ENCODE measurements at regions not wholly inside any gene's neighbourhood (a gene's known extent, or its start where the extent isn't known, plus 50 kb on each side); places are given as distances from the start of the nearest gene placed in this dataset.

DNA sequence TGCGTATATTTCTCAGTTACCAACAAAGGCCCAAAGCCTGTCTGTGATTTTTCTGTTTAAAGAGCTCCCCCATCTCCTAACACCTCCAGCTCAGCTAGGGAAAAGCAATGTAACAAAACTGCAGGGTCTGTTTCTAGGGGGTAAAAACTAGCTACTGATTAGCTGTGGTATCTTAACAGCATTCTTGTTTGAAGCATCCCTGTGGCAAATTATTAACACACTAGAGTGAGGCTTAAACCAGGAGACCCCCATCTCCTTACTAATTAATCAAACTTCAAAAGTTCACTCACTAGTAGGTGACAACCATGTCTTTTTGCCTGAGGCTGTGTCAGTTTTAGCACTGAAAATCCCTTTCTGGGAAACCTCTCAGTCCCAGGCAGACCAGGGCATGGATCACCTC lies 186.2 kb upstream of the PARD3B start:
- Mint-ChIP-seq H3K4me1 (ENCODE audit: unreplicated experiment) (peaks cover 6% of the 10 kb centered on the region), H3K4me3 (ENCODE audit: unreplicated experiment) (no peak overlapping the region), H3K27ac (ENCODE audit: unreplicated experiment) (no peak overlapping the region), H3K36me3 (ENCODE audit: low read depth, unreplicated experiment) (no peaks in the 10 kb centered on the region), H3K9me3 (ENCODE audit: unreplicated experiment) (no peaks in the 10 kb centered on the region), H3K27me3 (ENCODE audit: unreplicated experiment) (no peaks in the 10 kb centered on the region)
- DNase-seq (ENCODE audit: low spot score): no peak
- TF ChIP-seq, protein P1, sequence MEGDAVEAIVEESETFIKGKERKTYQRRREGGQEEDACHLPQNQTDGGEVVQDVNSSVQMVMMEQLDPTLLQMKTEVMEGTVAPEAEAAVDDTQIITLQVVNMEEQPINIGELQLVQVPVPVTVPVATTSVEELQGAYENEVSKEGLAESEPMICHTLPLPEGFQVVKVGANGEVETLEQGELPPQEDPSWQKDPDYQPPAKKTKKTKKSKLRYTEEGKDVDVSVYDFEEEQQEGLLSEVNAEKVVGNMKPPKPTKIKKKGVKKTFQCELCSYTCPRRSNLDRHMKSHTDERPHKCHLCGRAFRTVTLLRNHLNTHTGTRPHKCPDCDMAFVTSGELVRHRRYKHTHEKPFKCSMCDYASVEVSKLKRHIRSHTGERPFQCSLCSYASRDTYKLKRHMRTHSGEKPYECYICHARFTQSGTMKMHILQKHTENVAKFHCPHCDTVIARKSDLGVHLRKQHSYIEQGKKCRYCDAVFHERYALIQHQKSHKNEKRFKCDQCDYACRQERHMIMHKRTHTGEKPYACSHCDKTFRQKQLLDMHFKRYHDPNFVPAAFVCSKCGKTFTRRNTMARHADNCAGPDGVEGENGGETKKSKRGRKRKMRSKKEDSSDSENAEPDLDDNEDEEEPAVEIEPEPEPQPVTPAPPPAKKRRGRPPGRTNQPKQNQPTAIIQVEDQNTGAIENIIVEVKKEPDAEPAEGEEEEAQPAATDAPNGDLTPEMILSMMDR (IDR thresholded peaks at IDR 0.05; ENCODE audit: unreplicated experiment): no peak

DNA sequence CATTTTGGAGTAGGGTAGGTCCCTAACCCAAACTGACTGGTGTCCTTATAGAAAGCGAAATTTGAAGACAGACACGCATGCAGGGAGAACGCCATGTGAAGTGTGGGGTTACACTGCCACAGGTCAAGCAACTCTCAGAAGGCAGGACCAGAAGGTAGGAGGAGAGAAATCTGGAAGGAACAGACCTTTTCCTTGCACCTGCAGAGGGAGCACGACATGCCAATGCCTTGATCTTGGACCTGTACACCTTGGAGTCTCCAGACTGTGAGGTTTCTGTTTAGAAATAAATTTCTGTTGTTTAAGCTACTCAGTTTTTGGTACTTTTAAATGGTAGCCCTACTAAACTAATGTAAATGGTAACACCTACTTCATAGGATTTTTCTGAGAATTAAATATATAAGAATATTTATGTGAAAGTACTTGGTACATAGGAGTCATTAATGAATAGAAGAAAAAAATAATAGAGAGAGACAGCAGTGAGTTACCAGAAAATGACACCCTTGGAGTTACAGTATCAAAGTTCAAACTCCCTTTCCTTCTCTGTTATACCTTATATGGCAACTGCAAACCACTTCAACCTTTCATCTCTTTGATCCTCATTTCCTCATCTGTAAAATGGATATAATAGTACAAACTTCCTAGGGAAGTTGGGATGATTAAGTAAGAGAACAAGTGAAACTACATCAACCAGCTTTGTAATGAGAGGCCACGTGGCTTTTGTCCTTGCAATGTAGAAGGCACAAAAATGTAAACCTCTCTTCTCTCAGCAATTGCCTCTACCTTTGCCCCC lies 184.9 kb upstream of the PARD3B start:
- DNase-seq (ENCODE audit: low spot score): no peak
- Mint-ChIP-seq H3K27ac (ENCODE audit: unreplicated experiment) (no peak overlapping the region), H3K27me3 (ENCODE audit: unreplicated experiment) (no peaks in the 10 kb centered on the region), H3K4me1 (ENCODE audit: unreplicated experiment) (peaks cover 6% of the 10 kb centered on the region), H3K4me3 (ENCODE audit: unreplicated experiment) (no peak overlapping the region), H3K36me3 (ENCODE audit: low read depth, unreplicated experiment) (no peaks in the 10 kb centered on the region), H3K9me3 (ENCODE audit: unreplicated experiment) (no peaks in the 10 kb centered on the region)
- TF ChIP-seq, protein P1 (IDR thresholded peaks at IDR 0.05; ENCODE audit: unreplicated experiment): no peak

DNA sequence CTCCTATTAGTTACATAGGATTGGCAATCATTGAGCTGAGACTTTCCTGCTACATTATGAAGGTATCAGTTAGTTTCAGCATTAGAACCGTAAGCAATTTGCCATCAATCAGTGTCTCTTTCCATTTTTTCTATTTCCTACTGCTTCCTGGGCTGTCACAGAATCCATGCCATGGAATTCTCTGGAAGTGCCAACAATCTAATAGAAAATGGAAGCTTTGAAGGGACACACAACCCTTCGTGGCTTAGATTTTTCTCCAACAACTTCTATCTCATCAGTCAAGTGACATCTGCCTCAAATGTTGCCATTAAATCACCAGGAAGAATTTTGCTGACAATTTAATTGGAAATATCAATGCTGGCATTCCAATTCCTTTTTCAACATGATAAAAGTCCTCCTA lies 183.5 kb upstream of the PARD3B start:
- TF ChIP-seq, protein P1 (IDR thresholded peaks at IDR 0.05; ENCODE audit: unreplicated experiment): no peak
- H3K4me1 Mint-ChIP-seq (ENCODE audit: unreplicated experiment): peaks cover 6% of the 10 kb centered on the region
- no peak overlapping the region for H3K4me3 Mint-ChIP-seq (ENCODE audit: unreplicated experiment)
- H3K27me3 Mint-ChIP-seq (ENCODE audit: unreplicated experiment): no peaks in the 10 kb centered on the region
- no peak for DNase-seq (ENCODE audit: low spot score)
- H3K27ac Mint-ChIP-seq (ENCODE audit: unreplicated experiment): no peak overlapping the region
- no peaks in the 10 kb centered on the region for H3K9me3 Mint-ChIP-seq (ENCODE audit: unreplicated experiment)
- H3K36me3 Mint-ChIP-seq (ENCODE audit: low read depth, unreplicated experiment): no peaks in the 10 kb centered on the region

DNA sequence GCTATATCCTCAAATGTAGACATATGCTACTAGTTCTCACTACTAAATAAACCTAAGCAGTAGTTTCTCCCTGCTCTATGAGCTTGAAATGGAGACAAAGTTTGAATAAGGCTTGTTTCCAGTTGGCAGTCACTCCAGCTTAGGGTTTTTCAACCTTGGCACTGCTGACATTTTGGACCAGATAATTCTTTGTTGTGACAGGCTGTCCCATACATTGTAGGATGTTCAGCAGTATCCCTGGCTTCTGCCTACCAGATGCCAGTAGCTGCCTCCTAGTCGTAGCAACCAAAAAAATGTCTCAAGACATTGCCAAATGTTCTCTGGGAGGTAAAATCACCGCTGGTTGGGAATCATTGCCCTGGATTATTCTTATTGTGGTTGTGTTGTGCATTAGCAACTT lies 182.7 kb upstream of the PARD3B start:
- Mint-ChIP-seq H3K36me3 (ENCODE audit: low read depth, unreplicated experiment) (no peaks in the 10 kb centered on the region), H3K4me3 (ENCODE audit: unreplicated experiment) (no peak overlapping the region), H3K27me3 (ENCODE audit: unreplicated experiment) (no peaks in the 10 kb centered on the region), H3K4me1 (ENCODE audit: unreplicated experiment) (peaks cover 6% of the 10 kb centered on the region), H3K27ac (ENCODE audit: unreplicated experiment) (no peak overlapping the region), H3K9me3 (ENCODE audit: unreplicated experiment) (no peaks in the 10 kb centered on the region)
- no peak for DNase-seq (ENCODE audit: low spot score)
- TF ChIP-seq, protein P1 (IDR thresholded peaks at IDR 0.05; ENCODE audit: unreplicated experiment): no peak

DNA sequence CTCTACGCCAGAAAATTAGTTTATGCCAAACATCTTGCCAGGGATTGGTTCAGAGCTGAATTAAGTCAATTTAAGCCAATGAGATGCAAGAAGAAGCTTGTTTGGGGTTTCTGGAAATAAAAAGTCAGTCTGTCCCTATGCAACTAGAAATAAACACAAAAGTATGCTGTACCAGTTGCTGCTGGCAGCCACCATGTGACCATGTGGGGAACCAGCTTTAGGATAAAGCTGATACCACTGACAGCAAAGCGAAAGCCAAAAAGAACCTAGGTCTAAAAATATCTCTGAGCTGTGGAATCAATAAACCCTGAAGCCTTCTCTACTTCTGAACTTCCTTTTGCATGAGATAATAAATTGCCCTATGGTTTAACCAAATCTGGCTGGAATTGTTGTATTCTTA lies 181.8 kb upstream of the PARD3B start:
- Mint-ChIP-seq H3K4me1 (ENCODE audit: unreplicated experiment) (peaks cover 6% of the 10 kb centered on the region), H3K36me3 (ENCODE audit: low read depth, unreplicated experiment) (no peaks in the 10 kb centered on the region), H3K27ac (ENCODE audit: unreplicated experiment) (no peak overlapping the region), H3K27me3 (ENCODE audit: unreplicated experiment) (no peaks in the 10 kb centered on the region), H3K9me3 (ENCODE audit: unreplicated experiment) (no peaks in the 10 kb centered on the region), H3K4me3 (ENCODE audit: unreplicated experiment) (no peak overlapping the region)
- DNase-seq (ENCODE audit: low spot score): no peak
- TF ChIP-seq, protein P1 (IDR thresholded peaks at IDR 0.05; ENCODE audit: unreplicated experiment): no peak
